ENCODE measurements at regions not wholly inside any gene's neighbourhood (a gene's known extent, or its start where the extent isn't known, plus 50 kb on each side); places are given as distances from the start of the nearest gene placed in this dataset.

- TF ChIP-seq CTCF (IDR thresholded peaks at IDR 0.05), result no peak
- no peak for TF ChIP-seq POLR2A (IDR thresholded peaks at IDR 0.05)
Measured at GRCh38 chrX:109863811-109864210, 130.8 kb upstream of the ACSL4 start.
